ENCODE measurements at regions not wholly inside any gene's neighbourhood (a gene's known extent, or its start where the extent isn't known, plus 50 kb on each side); places are given as distances from the start of the nearest gene placed in this dataset.

DNA sequence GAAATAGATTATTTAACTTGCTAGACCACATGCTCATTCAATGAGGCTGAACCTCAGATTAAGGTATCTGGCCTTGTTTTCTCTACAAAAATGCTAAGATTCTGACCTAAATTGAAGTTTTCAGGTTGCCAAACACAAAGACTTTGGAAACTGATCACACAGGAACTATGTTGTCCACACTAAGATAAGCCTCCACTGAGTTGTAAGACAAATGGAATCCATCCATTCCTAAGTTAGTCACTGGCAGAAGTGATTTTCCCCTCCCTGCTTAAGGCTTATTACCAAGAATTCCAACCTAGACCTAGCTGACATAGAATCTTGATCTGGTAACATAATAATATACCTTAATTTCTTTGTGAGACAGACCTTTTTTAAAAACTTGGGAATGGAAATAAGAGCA is 608.1 kb downstream of the TENT5A start:
- POLR2A ChIA-PET, result no interaction called here
- no peak overlapping the region for H3K4me2 ChIP-seq (ENCODE audit: low read length)

DNA sequence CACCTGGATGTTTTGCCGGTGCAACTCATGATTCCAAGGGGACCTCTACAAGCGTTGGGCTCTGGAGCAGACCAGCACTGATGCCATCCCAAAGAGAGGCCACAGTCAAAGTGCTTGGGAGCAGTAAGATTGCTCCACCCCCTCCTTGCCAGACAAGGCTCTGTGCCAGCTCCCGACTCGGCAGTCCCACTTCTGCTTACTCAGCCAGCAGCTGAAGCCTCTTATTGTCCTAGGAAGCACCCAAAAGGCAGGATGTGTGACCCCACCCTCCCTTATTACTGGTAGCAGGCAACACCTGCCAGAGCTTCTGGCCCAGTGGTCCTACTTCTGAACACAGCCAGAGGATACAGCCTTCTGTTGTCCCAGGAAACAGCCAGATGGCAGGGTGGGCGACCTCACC is 614.2 kb downstream of the TENT5A start:
- no peak overlapping the region for H2AFZ ChIP-seq (ENCODE audit: low read depth, low read length, poor library complexity, severe bottlenecking)
- intact Hi-C loops (cut with micrococcal nuclease), result no loop called here
- TF ChIP-seq ELF1 (IDR thresholded peaks at IDR 0.05; ENCODE audit: borderline replicate concordance, low read depth), result no peak

More for the DNA sequence above, 608.1 kb downstream of the TENT5A start:
- intact Hi-C loops (cut with micrococcal nuclease), result no loop called here
- BruUV-seq (replicated peaks), result no TSS peak
- no peaks in the 10 kb centered on the region for H3K4me1 ChIP-seq (ENCODE audit: control insufficient read depth in 1 of 2, insufficient read depth in 2 of 2, low read length in 2 of 2)
- ChIA-PET RAD21 (ENCODE audit: low non-redundant PET in 1 of 2, low total read pairs in 2 of 2, uncharacterized antibody in 2 of 2, unreplicated experiment in 2 of 2) (no interaction called here), CTCF (no interaction called here)
- no peak overlapping the region for H2AFZ ChIP-seq (ENCODE audit: low read depth, low read length, poor library complexity, severe bottlenecking)
- H3K36me3 ChIP-seq (ENCODE audit: control insufficient read depth in 1 of 2, insufficient read depth in 2 of 2, low read length in 2 of 2), result no peaks in the 10 kb centered on the region
- ATAC-seq (no peak), DNase-seq (ENCODE audit: low read depth, low spot score) (no peak)
- no peaks in the 10 kb centered on the region for H3K27me3 ChIP-seq (ENCODE audit: insufficient read depth, low read length)
- H3K4me3 ChIP-seq (replicated peaks in 1 of 2; ENCODE audit: low read depth in 1 of 2, low read length in 2 of 2), result no peak overlapping the region
- H3K9me2 ChIP-seq (ENCODE audit: insufficient read depth), result no peaks in the 10 kb centered on the region
- no peak for TF ChIP-seq EZH2phosphoT487 (IDR thresholded peaks at IDR 0.05; ENCODE audit: borderline replicate concordance)
- no peaks in the 10 kb centered on the region for H3K79me2 ChIP-seq (ENCODE audit: insufficient read depth, low read length)
- H3K9me3 ChIP-seq (ENCODE audit: control insufficient read depth in 1 of 2, insufficient read depth in 1 of 2, low read depth in 1 of 2, low read length in 2 of 2), result no peaks in the 10 kb centered on the region
- H3K27ac ChIP-seq (ENCODE audit: low read depth, low read length), result no peak overlapping the region
- no peaks in the 10 kb centered on the region for H4K20me1 ChIP-seq (ENCODE audit: insufficient read depth)
- no peak overlapping the region for H3K9ac ChIP-seq (ENCODE audit: low read length)

DNA sequence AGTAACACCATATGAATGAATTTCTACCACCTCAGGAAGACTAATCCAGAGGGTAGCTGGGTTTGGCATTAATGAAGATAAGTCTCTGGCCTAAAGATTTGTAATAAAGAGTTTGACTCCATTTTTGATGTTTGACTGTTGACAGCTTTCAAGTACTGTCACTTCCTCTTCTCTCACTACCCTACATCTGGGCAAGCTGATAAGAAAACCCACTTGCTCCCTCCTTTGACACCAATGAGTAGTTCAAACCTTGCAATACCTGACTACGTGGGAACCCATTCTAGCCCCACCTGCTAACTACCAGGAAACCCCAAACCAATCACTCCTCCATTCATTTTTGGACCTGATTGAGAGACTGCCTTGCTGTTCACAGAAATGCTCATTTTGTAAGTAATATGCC is 621.5 kb downstream of the TENT5A start:
- no peak for ATAC-seq
- Histone ChIP-seq H3K79me2 (ENCODE audit: insufficient read depth, low read length) (no peaks in the 10 kb centered on the region), H2AFZ (ENCODE audit: low read depth, low read length, poor library complexity, severe bottlenecking) (no peak overlapping the region), H3K27ac (ENCODE audit: low read depth, low read length) (no peak overlapping the region), H3K9me2 (ENCODE audit: insufficient read depth) (no peaks in the 10 kb centered on the region), H3K4me2 (ENCODE audit: low read length) (no peak overlapping the region), H4K20me1 (ENCODE audit: insufficient read depth) (no peaks in the 10 kb centered on the region), H3K36me3 (ENCODE audit: control insufficient read depth in 1 of 2, insufficient read depth in 2 of 2, low read length in 2 of 2) (no peaks in the 10 kb centered on the region), H3K27me3 (ENCODE audit: insufficient read depth, low read length) (no peaks in the 10 kb centered on the region), H3K4me3 (replicated peaks in 1 of 2; ENCODE audit: low read depth in 1 of 2, low read length in 2 of 2) (no peak overlapping the region), H3K9me3 (ENCODE audit: control insufficient read depth in 1 of 2, insufficient read depth in 1 of 2, low read depth in 1 of 2, low read length in 2 of 2) (no peaks in the 10 kb centered on the region), H3K4me1 (ENCODE audit: control insufficient read depth in 1 of 2, insufficient read depth in 2 of 2, low read length in 2 of 2) (no peaks in the 10 kb centered on the region), H3K9ac (ENCODE audit: low read length) (no peak overlapping the region)
- intact Hi-C loops (cut with micrococcal nuclease), result no loop called here
- ChIA-PET CTCF (no interaction called here), POLR2A (no interaction called here), RAD21 (ENCODE audit: low non-redundant PET in 1 of 2, low total read pairs in 2 of 2, uncharacterized antibody in 2 of 2, unreplicated experiment in 2 of 2) (no interaction called here)
- BruUV-seq (replicated peaks), result no TSS peak
- DNase-seq (ENCODE audit: low read depth, low spot score), result no peak
- TF ChIP-seq ELF1 (IDR thresholded peaks at IDR 0.05; ENCODE audit: borderline replicate concordance, low read depth) (no peak), JUND (IDR thresholded peaks at IDR 0.05) (no peak), EGR1 (IDR thresholded peaks at IDR 0.05; ENCODE audit: low read depth) (no peak), CEBPB (IDR thresholded peaks at IDR 0.05; ENCODE audit: low read depth) (no peak), ZFX (IDR thresholded peaks at IDR 0.05) (no peak), POLR2AphosphoS5 (IDR thresholded peaks at IDR 0.05; ENCODE audit: low read depth, low read length) (no peak), EZH2phosphoT487 (IDR thresholded peaks at IDR 0.05; ENCODE audit: borderline replicate concordance) (no peak), TCF7L2 (IDR thresholded peaks at IDR 0.05; ENCODE audit: borderline replicate concordance, extremely low read depth, insufficient read depth, insufficient read length) (no peak), CBX3 (IDR thresholded peaks at IDR 0.05; ENCODE audit: low read depth) (no peak), EZH2 (IDR thresholded peaks at IDR 0.05) (no peak)
- TF ChIP-seq, protein P1, sequence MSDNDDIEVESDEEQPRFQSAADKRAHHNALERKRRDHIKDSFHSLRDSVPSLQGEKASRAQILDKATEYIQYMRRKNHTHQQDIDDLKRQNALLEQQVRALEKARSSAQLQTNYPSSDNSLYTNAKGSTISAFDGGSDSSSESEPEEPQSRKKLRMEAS (IDR thresholded peaks at IDR 0.05), result no peak
- TF ChIP-seq, protein P2, sequence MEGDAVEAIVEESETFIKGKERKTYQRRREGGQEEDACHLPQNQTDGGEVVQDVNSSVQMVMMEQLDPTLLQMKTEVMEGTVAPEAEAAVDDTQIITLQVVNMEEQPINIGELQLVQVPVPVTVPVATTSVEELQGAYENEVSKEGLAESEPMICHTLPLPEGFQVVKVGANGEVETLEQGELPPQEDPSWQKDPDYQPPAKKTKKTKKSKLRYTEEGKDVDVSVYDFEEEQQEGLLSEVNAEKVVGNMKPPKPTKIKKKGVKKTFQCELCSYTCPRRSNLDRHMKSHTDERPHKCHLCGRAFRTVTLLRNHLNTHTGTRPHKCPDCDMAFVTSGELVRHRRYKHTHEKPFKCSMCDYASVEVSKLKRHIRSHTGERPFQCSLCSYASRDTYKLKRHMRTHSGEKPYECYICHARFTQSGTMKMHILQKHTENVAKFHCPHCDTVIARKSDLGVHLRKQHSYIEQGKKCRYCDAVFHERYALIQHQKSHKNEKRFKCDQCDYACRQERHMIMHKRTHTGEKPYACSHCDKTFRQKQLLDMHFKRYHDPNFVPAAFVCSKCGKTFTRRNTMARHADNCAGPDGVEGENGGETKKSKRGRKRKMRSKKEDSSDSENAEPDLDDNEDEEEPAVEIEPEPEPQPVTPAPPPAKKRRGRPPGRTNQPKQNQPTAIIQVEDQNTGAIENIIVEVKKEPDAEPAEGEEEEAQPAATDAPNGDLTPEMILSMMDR (IDR thresholded peaks at IDR 0.05 in 2 of 3, conservative IDR thresholded peaks at IDR 0.05 in 1 of 3; ENCODE audit: borderline replicate concordance in 1 of 3, insufficient read depth in 1 of 3, low read depth in 2 of 3, low read length in 2 of 3), result no peak

More for the DNA sequence above, 614.2 kb downstream of the TENT5A start:
- no peak overlapping the region for H3K4me2 ChIP-seq (ENCODE audit: low read length)
- no peak overlapping the region for H3K27ac ChIP-seq (ENCODE audit: low read depth, low read length)
- H3K9ac ChIP-seq (ENCODE audit: low read length), result no peak overlapping the region
- DNase-seq (ENCODE audit: low read depth, low spot score), result no peak
- H3K9me3 ChIP-seq (ENCODE audit: control insufficient read depth in 1 of 2, insufficient read depth in 1 of 2, low read depth in 1 of 2, low read length in 2 of 2), result no peaks in the 10 kb centered on the region
- H3K36me3 ChIP-seq (ENCODE audit: control insufficient read depth in 1 of 2, insufficient read depth in 2 of 2, low read length in 2 of 2), result no peaks in the 10 kb centered on the region
- ATAC-seq, result no peak
- CTCF ChIA-PET, result no interaction called here
- H4K20me1 ChIP-seq (ENCODE audit: insufficient read depth), result no peaks in the 10 kb centered on the region
- no peaks in the 10 kb centered on the region for H3K9me2 ChIP-seq (ENCODE audit: insufficient read depth)
- BruUV-seq (replicated peaks), result no TSS peak
- H3K4me1 ChIP-seq (ENCODE audit: control insufficient read depth in 1 of 2, insufficient read depth in 2 of 2, low read length in 2 of 2), result no peaks in the 10 kb centered on the region
- RAD21 ChIA-PET (ENCODE audit: low non-redundant PET in 1 of 2, low total read pairs in 2 of 2, uncharacterized antibody in 2 of 2, unreplicated experiment in 2 of 2), result no interaction called here
- H3K4me3 ChIP-seq (replicated peaks in 1 of 2; ENCODE audit: low read depth in 1 of 2, low read length in 2 of 2), result no peak overlapping the region
- no peaks in the 10 kb centered on the region for H3K27me3 ChIP-seq (ENCODE audit: insufficient read depth, low read length)
- no peaks in the 10 kb centered on the region for H3K79me2 ChIP-seq (ENCODE audit: insufficient read depth, low read length)
- POLR2A ChIA-PET, result no interaction called here
